Lung (tissue), 11 donors: ENCODE measurements at regions not wholly inside any gene's neighbourhood (a gene's known extent, or its start where the extent isn't known, plus 50 kb on each side); places are given as distances from the start of the nearest gene placed in this dataset.

ENCODE experiments used
- ATAC-seq: fragments of 200-7000 bp; cut with Tn5 transposase; one replicate; pipeline ENCODE4 v1.9.1; 2020; ENCODE audit warnings: moderate number of reproducible peaks; ENCODE audit not compliant: insufficient read depth, low FRiP score
- DNase-seq, 3 donors: peaks; one replicate each; pipeline ENCODE4 v3.0.0-alpha.2; 2013 to 2017
- H3K27ac ChIP-seq, 2 donors: one replicate each; pipeline ENCODE4 v1.5.1; 2013; ENCODE audit warnings: mild to moderate bottlenecking in 2 of 2, moderate library complexity in 2 of 2, control low read depth in 1 of 2, inconsistent platforms in 1 of 2, low read depth in 1 of 2, low read length in 1 of 2
- H3K27me3 ChIP-seq, 3 donors: one replicate each; pipeline ENCODE4 v1.5.1; 2013; ENCODE audit warnings: low read length in 2 of 3; ENCODE audit not compliant: control insufficient read depth in 3 of 3, insufficient read depth in 3 of 3
- H3K36me3 ChIP-seq, 4 donors: one replicate each; pipeline ENCODE4 v1.5.1; 2013; ENCODE audit warnings: low read length in 4 of 4, mild to moderate bottlenecking in 1 of 4, moderate library complexity in 1 of 4; ENCODE audit not compliant: control insufficient read depth in 4 of 4, insufficient read depth in 4 of 4
- H3K4me1 ChIP-seq, 5 donors: one replicate each; pipeline ENCODE4 v1.5.1; 2013; ENCODE audit warnings: low read length in 5 of 5, mild to moderate bottlenecking in 2 of 5, moderate library complexity in 1 of 5; ENCODE audit not compliant: control insufficient read depth in 5 of 5, insufficient read depth in 5 of 5
- H3K4me3 ChIP-seq: one replicate; pipeline ENCODE4 v1.5.1; 2013; ENCODE audit warnings: mild to moderate bottlenecking, control low read depth, moderate library complexity
- H3K9ac ChIP-seq, 2 donors: one replicate each; pipeline ENCODE4 v1.5.1; 2013; ENCODE audit warnings: low read length in 2 of 2, control low read depth in 1 of 2; ENCODE audit not compliant: insufficient read depth in 1 of 2
- H3K9me3 ChIP-seq, 4 donors: one replicate each; pipeline ENCODE4 v1.5.1; 2013; ENCODE audit warnings: low read length in 3 of 4, mild to moderate bottlenecking in 1 of 4, moderate library complexity in 1 of 4; ENCODE audit not compliant: control insufficient read depth in 4 of 4, insufficient read depth in 3 of 4
- CTCF ChIP-seq: IDR thresholded peaks from 2 replicates; pipeline ENCODE4 v1.5.1; 2012; ENCODE audit warnings: mild to moderate bottlenecking; ENCODE audit errors: control extremely low read depth, extremely low read depth
- WGBS, 2 donors: extraction: QIAGEN DNeasy Blood & Tissue Kit; methylation state at CpG; one replicate each; pipeline ENCODE4 v1.1.7; 2013; 5-methylcytosine and 5-hydroxymethylcytosine counted together
- donor health status: control.
- donor health status: control.
- donor health status: Bipolar disorder and iron deficiency.
- donor health status: healthy.
- donor health status: DM: yes; HTN: yes; CAD: no.

GRCh38 chrX:109847257-109848187 is 114.5 kb upstream of the ACSL4 start:
- H3K27ac ChIP-seq, result peak overlapping the region in 1 of 2 donors; percentile 21
- DNase-seq (peak in 1 of 3 donors; percentile 14), ATAC-seq (peak; percentile 76)
- H3K4me3 ChIP-seq, result no peak overlapping the region
- no peak for TF ChIP-seq CTCF
- no peak overlapping the region for H3K9ac ChIP-seq
- WGBS, 2 donors, result 60 to 67% methylated on average over 5 of the region's 5 CpGs
- H3K27me3 ChIP-seq, result peaks cover 0 to 12% (median 0%) of the 10 kb centered on the region in 3 donors
- H3K4me1 ChIP-seq, result peaks cover 0 to 5% (median 0%) of the 10 kb centered on the region in 5 donors
- H3K36me3 ChIP-seq, result no peaks in the 10 kb centered on the region
- H3K9me3 ChIP-seq, result no peaks in the 10 kb centered on the region

GRCh38 chrX:109848461-109849050 is 115.5 kb upstream of the ACSL4 start:
- ATAC-seq, result no peak
- Histone ChIP-seq H3K9ac (no peak overlapping the region), H3K36me3 (no peaks in the 10 kb centered on the region), H3K4me3 (no peak overlapping the region), H3K27me3 (peaks cover 0 to 12% (median 0%) of the 10 kb centered on the region in 3 donors), H3K27ac (no peak overlapping the region), H3K4me1 (peaks cover 0 to 5% (median 0%) of the 10 kb centered on the region in 5 donors), H3K9me3 (peaks cover 0 to 5% (median 0%) of the 10 kb centered on the region in 4 donors)
- DNase-seq, result no peak
- no peak for TF ChIP-seq CTCF
- 29 to 30% methylated on average over 4 of the region's 4 CpGs for WGBS, 2 donors

GRCh38 chrX:109854096-109854495 is 121.0 kb upstream of the ACSL4 start:
- Histone ChIP-seq H3K4me3 (no peak overlapping the region), H3K27me3 (peaks cover 0 to 14% (median 0%) of the 10 kb centered on the region in 3 donors), H3K27ac (no peak overlapping the region), H3K9ac (no peak overlapping the region), H3K36me3 (no peaks in the 10 kb centered on the region), H3K4me1 (no peaks in the 10 kb centered on the region), H3K9me3 (peaks cover 0 to 6% (median 2%) of the 10 kb centered on the region in 4 donors)
- TF ChIP-seq CTCF, result no peak
- ATAC-seq (no peak), DNase-seq (no peak)
